Spleen (tissue), 7 donors: ENCODE measurements at regions not wholly inside any gene's neighbourhood (a gene's known extent, or its start where the extent isn't known, plus 50 kb on each side); places are given as distances from the start of the nearest gene placed in this dataset.

Experiments used
- CTCF ChIP-seq, 11 experiments: fragments of 200-600 bp in 7 of 11; fragments of 450-650 bp in 4 of 11; sonication (generic) in 4 of 11; IDR thresholded peaks in 8 of 11; conservative IDR thresholded peaks in 3 of 11; 1 replicate in 7 of 11; 2 replicates in 4 of 11; pipeline versions ENCODE4 v1.4.0 to v1.8.0; 2016 to 2021; ENCODE audit warnings: antibody characterized with exemption in 11 of 11, inconsistent platforms in 4 of 11, mild to moderate bottlenecking in 1 of 11
- POLR2A ChIP-seq, 3 donors: fragments of 450-650 bp; IDR thresholded peaks; one replicate each; pipeline ENCODE4 v1.5.1; 2017; ENCODE audit warnings: antibody characterized with exemption in 3 of 3, mild to moderate bottlenecking in 1 of 3
- POLR2AphosphoS5 ChIP-seq, 3 donors: sonication (generic); formaldehyde crosslinking; IDR thresholded peaks; one replicate each; pipeline ENCODE4 v1.5.1; 2017; ENCODE audit warnings: antibody characterized with exemption in 3 of 3
- donor health status: DM: no; HTN: no; CAD: no; lungs with moderate emphysema.
- donor health status: DM: no; HTN: no; CAD: no.
- donor health status: DM: no; HTN: no; CAD: no.

GRCh38 chr1:165055581-165055980 lies 300.9 kb downstream of the LMX1A start:
- TF ChIP-seq POLR2A (IDR thresholded peaks at IDR 0.05) (no peak), CTCF (IDR thresholded peaks at IDR 0.05 in 8 of 11, conservative IDR thresholded peaks at IDR 0.05 in 3 of 11) (no peak), POLR2AphosphoS5 (IDR thresholded peaks at IDR 0.05) (no peak)
